ENCODE measurements at regions not wholly inside any gene's neighbourhood (a gene's known extent, or its start where the extent isn't known, plus 50 kb on each side); places are given as distances from the start of the nearest gene placed in this dataset.

GRCh38 chr3:24963762-24964625, 464.1 kb upstream of the RARB start:
- no peak overlapping the region for H3K27ac ChIP-seq
- H3K27me3 ChIP-seq, result no peaks in the 10 kb centered on the region
- no peak for DNase-seq
- H3K9me3 ChIP-seq, result no peaks in the 10 kb centered on the region
- WGBS (ENCODE audit: insufficient coverage, low coverage, low lambda C conversion rate, missing lambda C conversion rate), result 28% methylated on average over 2 of the region's 2 CpGs
- no peaks in the 10 kb centered on the region for H3K36me3 ChIP-seq
- TF ChIP-seq POLR2A (IDR thresholded peaks at IDR 0.05), result no peak
- TF ChIP-seq CTCF (IDR thresholded peaks at IDR 0.05), result peak; percentile 41 to 55 (median 50)
- H3K4me1 ChIP-seq, result no peaks in the 10 kb centered on the region
- intact Hi-C loops (cut with DNase I), result no loop called here
- H3K4me3 ChIP-seq, result no peak overlapping the region
- peak; percentile 44 to 54 (median 48) for ATAC-seq

GRCh38 chr3:24965706-24966385, 462.2 kb upstream of the RARB start:
- intact Hi-C loops (cut with DNase I), result no loop called here
- H3K4me3 ChIP-seq, result no peak overlapping the region
- H3K9me3 ChIP-seq, result no peaks in the 10 kb centered on the region
- no peak overlapping the region for H3K27ac ChIP-seq
- ATAC-seq (no peak), DNase-seq (no peak)
- TF ChIP-seq POLR2A (IDR thresholded peaks at IDR 0.05) (no peak), CTCF (IDR thresholded peaks at IDR 0.05) (no peak)
- 37% methylated on average over 2 of the region's 2 CpGs for WGBS (ENCODE audit: insufficient coverage, low coverage, low lambda C conversion rate, missing lambda C conversion rate)
- H3K4me1 ChIP-seq, result no peaks in the 10 kb centered on the region
- no peaks in the 10 kb centered on the region for H3K36me3 ChIP-seq
- H3K27me3 ChIP-seq, result no peaks in the 10 kb centered on the region

GRCh38 chr3:24968036-24968435, 460.0 kb upstream of the RARB start:
- H3K4me1 ChIP-seq, result no peaks in the 10 kb centered on the region
- WGBS (ENCODE audit: insufficient coverage, low coverage, low lambda C conversion rate, missing lambda C conversion rate), result 80% methylated on average over 1 of the region's 1 CpG

GRCh38 chr3:24972491-24972890, 455.6 kb upstream of the RARB start:
- no peak overlapping the region for H3K4me3 ChIP-seq
- H3K27ac ChIP-seq, result no peak overlapping the region
- no peak for DNase-seq
- no peaks in the 10 kb centered on the region for H3K27me3 ChIP-seq
- H3K9me3 ChIP-seq, result no peaks in the 10 kb centered on the region
- H3K36me3 ChIP-seq, result no peaks in the 10 kb centered on the region
- 56% methylated on average over 1 of the region's 1 CpG for WGBS (ENCODE audit: insufficient coverage, low coverage, low lambda C conversion rate, missing lambda C conversion rate)
- intact Hi-C loops (cut with DNase I), result no loop called here
- H3K4me1 ChIP-seq, result no peaks in the 10 kb centered on the region
- TF ChIP-seq POLR2A (IDR thresholded peaks at IDR 0.05), result no peak
- no peak for TF ChIP-seq CTCF (IDR thresholded peaks at IDR 0.05)
- no peak for ATAC-seq

More at GRCh38 chr3:24968036-24968435, 460.0 kb upstream of the RARB start:
- no peaks in the 10 kb centered on the region for H3K9me3 ChIP-seq
- H3K36me3 ChIP-seq, result no peaks in the 10 kb centered on the region
- H3K4me3 ChIP-seq, result no peak overlapping the region
- DNase-seq (no peak), ATAC-seq (no peak)
- TF ChIP-seq POLR2A (IDR thresholded peaks at IDR 0.05) (no peak), CTCF (IDR thresholded peaks at IDR 0.05) (no peak)
- intact Hi-C loops (cut with DNase I), result no loop called here
- no peak overlapping the region for H3K27ac ChIP-seq
- no peaks in the 10 kb centered on the region for H3K27me3 ChIP-seq

All from right lobe of liver (tissue), 6 donors.